OCI-LY7 (cell line): ENCODE measurements at regions not wholly inside any gene's neighbourhood (a gene's known extent, or its start where the extent isn't known, plus 50 kb on each side); places are given as distances from the start of the nearest gene placed in this dataset.

Experiments used
- BruUV-seq: library from RNA; stranded (reverse); fragments of 400-500 nt; replicated peaks from 2 replicates; lab custom pipeline; 2021; lab: Mats Ljungman, UMichigan
- CTCF ChIA-PET: fragments of 300-600 bp; sonication (Branson Sonifier 250); formaldehyde crosslinking; loops from one replicate; lab custom pipeline; 2022; ENCODE audit warnings: antibody characterized with exemption; ENCODE audit not compliant: unreplicated experiment; lab: Charles Lee
- POLR2A ChIA-PET: fragments of 300-600 bp; sonication (Branson Sonifier 250); formaldehyde crosslinking; loops from one replicate; lab custom pipeline; 2022; ENCODE audit warnings: antibody characterized with exemption; lab: Charles Lee
- DNase-seq: peaks from one replicate; pipeline ENCODE4 v3.0.0-alpha.2; 2015; ENCODE audit warnings: low spot score
- H2AFZ ChIP-seq: fragments of 200-600 bp; sonication (generic), shearing (Covaris generic); 2 replicates; pipeline ENCODE4 v1.6.1; 2014; ENCODE audit warnings: mild to moderate bottlenecking, antibody characterized with exemption, low read length, moderate library complexity
- H3K27ac ChIP-seq: fragments of 200-600 bp; sonication (generic); 2 replicates; pipeline ENCODE4 v1.5.1; 2014; ENCODE audit warnings: mixed run types, low read depth, mild to moderate bottlenecking, moderate library complexity, low read length, inconsistent platforms; ENCODE audit not compliant: poor library complexity, severe bottlenecking
- H3K36me3 ChIP-seq: fragments of 200-600 bp; sonication (generic); 2 replicates; pipeline ENCODE4 v1.6.1; 2014; ENCODE audit warnings: mild to moderate bottlenecking, antibody characterized with exemption, low read length, moderate library complexity, mixed read lengths; ENCODE audit not compliant: insufficient read depth
- H3K4me1 ChIP-seq: fragments of 200-600 bp; sonication (generic); 2 replicates; pipeline ENCODE4 v1.5.1; 2014; ENCODE audit warnings: mild to moderate bottlenecking, low read length; ENCODE audit not compliant: insufficient read depth, poor library complexity, severe bottlenecking
- H3K4me2 ChIP-seq: fragments of 200-600 bp; sonication (generic); 2 replicates; pipeline ENCODE4 v1.6.1; 2014; ENCODE audit warnings: mild to moderate bottlenecking, low read length
- H3K4me3 ChIP-seq: fragments of 200-600 bp; sonication (generic); 2 replicates; pipeline ENCODE4 v1.5.1; 2014; ENCODE audit warnings: mild to moderate bottlenecking, low read depth, low read length; ENCODE audit not compliant: poor library complexity, severe bottlenecking
- H3K79me2 ChIP-seq: fragments of 200-600 bp; sonication (generic); 2 replicates; pipeline ENCODE4 v1.6.1; 2016; ENCODE audit warnings: low read depth, mild to moderate bottlenecking, low read length, moderate library complexity, mixed read lengths; ENCODE audit not compliant: insufficient read depth
- H3K9me2 ChIP-seq: fragments of 200-600 bp; sonication (generic); 2 replicates; pipeline ENCODE4 v1.6.1; 2016; ENCODE audit warnings: mild to moderate bottlenecking, low read length, mixed read lengths; ENCODE audit not compliant: insufficient read depth
- H3K9me3 ChIP-seq: fragments of 200-600 bp; sonication (generic); 2 replicates; pipeline ENCODE4 v1.6.1; 2014; ENCODE audit warnings: mild to moderate bottlenecking, mixed run types, low read length, mixed read lengths
- H4K20me1 ChIP-seq: fragments of 200-600 bp; sonication (generic); 2 replicates; pipeline ENCODE4 v1.6.1; 2014; ENCODE audit warnings: mild to moderate bottlenecking, antibody characterized with exemption, low read length, moderate library complexity, mixed read lengths; ENCODE audit not compliant: insufficient read depth
- EZH2phosphoT487 ChIP-seq: fragments of 200-600 bp; sonication (generic); IDR thresholded peaks from 2 replicates; pipeline ENCODE4 v1.6.1; 2018; ENCODE audit warnings: low read depth, borderline replicate concordance, mild to moderate bottlenecking, mixed run types, antibody characterized with exemption, low read length, moderate library complexity, mixed read lengths
- intact Hi-C: fragments of 100-400 bp; cut with micrococcal nuclease; formaldehyde crosslinking; loops from one replicate; pipeline ENCODE4 v1.10.0; 2022; ENCODE audit not compliant: unreplicated experiment
- TF ChIP-seq, protein P1 (sequence below): fragments of 200-600 bp; sonication (generic); conservative IDR thresholded peaks from 2 replicates; pipeline ENCODE4 v1.5.1; 2014; ENCODE audit warnings: mild to moderate bottlenecking, antibody characterized with exemption, low read length, moderate library complexity, mixed read lengths

DNA sequence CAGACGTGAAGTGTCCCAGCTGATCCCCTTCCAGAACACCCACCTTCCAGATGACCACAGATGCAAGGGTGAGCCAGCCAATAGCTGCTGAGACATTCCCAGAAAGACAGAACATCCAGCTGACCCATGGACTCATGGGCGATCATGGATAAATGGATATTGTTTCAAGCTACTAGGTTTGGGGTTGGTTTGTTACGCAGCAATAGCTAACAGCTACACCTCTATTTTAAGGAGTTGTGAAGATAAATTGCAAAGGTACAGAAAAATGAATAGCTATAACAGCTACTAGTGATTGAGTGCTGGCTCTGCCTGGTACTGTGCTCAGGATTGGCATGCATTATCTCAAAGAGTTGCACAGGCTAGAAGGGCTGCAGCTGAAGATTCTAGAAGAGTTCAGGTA is 122.5 kb downstream of the MIAT start:
- no peak overlapping the region for H3K4me3 ChIP-seq
- ChIA-PET CTCF (no interaction called here), POLR2A (interaction anchor here (1.1 kb wide), 2 partner anchors 10 to 11 kb away, joined by 3 read pairs; no protein-coding TSS in a partner anchor)
- no peak for TF ChIP-seq EZH2phosphoT487
- TF ChIP-seq, protein P1, sequence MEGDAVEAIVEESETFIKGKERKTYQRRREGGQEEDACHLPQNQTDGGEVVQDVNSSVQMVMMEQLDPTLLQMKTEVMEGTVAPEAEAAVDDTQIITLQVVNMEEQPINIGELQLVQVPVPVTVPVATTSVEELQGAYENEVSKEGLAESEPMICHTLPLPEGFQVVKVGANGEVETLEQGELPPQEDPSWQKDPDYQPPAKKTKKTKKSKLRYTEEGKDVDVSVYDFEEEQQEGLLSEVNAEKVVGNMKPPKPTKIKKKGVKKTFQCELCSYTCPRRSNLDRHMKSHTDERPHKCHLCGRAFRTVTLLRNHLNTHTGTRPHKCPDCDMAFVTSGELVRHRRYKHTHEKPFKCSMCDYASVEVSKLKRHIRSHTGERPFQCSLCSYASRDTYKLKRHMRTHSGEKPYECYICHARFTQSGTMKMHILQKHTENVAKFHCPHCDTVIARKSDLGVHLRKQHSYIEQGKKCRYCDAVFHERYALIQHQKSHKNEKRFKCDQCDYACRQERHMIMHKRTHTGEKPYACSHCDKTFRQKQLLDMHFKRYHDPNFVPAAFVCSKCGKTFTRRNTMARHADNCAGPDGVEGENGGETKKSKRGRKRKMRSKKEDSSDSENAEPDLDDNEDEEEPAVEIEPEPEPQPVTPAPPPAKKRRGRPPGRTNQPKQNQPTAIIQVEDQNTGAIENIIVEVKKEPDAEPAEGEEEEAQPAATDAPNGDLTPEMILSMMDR = no peak
- H3K9me2 ChIP-seq = no peaks in the 10 kb centered on the region
- DNase-seq = no peak
- intact Hi-C loops = no loop called here
- no peaks in the 10 kb centered on the region for H3K79me2 ChIP-seq
- H2AFZ ChIP-seq = no peak overlapping the region
- H4K20me1 ChIP-seq = no peaks in the 10 kb centered on the region
- H3K27ac ChIP-seq = no peak overlapping the region
- no peaks in the 10 kb centered on the region for H3K4me1 ChIP-seq
- no peaks in the 10 kb centered on the region for H3K9me3 ChIP-seq
- no TSS peak for BruUV-seq
- H3K36me3 ChIP-seq = peaks cover 22% of the 10 kb centered on the region
- no peak overlapping the region for H3K4me2 ChIP-seq

GRCh38 chr22:26780521-26780920 is 123.1 kb downstream of the MIAT start:
- Histone ChIP-seq H3K9me2 (no peaks in the 10 kb centered on the region), H3K9me3 (no peaks in the 10 kb centered on the region), H3K4me2 (no peak overlapping the region), H3K4me3 (no peak overlapping the region), H2AFZ (no peak overlapping the region), H3K79me2 (no peaks in the 10 kb centered on the region), H3K36me3 (peaks cover 22% of the 10 kb centered on the region), H3K4me1 (peaks cover 3% of the 10 kb centered on the region), H3K27ac (no peak overlapping the region), H4K20me1 (no peaks in the 10 kb centered on the region)
- TF ChIP-seq, protein P1 = no peak
- TF ChIP-seq EZH2phosphoT487 = no peak
- DNase-seq = no peak
- BruUV-seq = no TSS peak
- intact Hi-C loops = no loop called here
- ChIA-PET POLR2A (interaction anchor here (1.1 kb wide), 1 partner anchor 9 kb away, joined by 3 read pairs; no protein-coding TSS in a partner anchor), CTCF (no interaction called here)

DNA sequence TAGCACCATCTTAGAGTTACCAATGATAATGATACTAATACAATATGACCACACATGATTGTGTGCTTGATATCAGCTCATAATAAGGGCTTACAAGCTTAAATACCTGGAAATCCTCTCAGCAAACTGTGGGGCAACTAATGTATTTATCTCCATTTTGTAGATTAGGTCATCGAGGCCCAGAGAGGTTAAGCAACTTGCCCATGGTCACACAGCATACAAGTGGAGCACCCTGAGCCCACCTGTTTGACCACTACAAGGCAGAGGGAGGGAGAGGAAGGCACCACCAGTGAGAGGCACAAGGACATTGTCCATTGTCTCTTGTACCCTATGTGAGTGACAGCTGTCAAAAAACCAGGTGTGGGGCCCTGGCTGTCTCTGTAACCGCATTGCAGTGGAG is 123.7 kb downstream of the MIAT start:
- Histone ChIP-seq H3K27ac (no peak overlapping the region), H3K79me2 (no peaks in the 10 kb centered on the region), H4K20me1 (no peaks in the 10 kb centered on the region), H3K9me3 (no peaks in the 10 kb centered on the region), H3K4me1 (peaks cover 9% of the 10 kb centered on the region), H3K4me3 (no peak overlapping the region), H2AFZ (no peak overlapping the region), H3K36me3 (peaks cover 22% of the 10 kb centered on the region), H3K9me2 (no peaks in the 10 kb centered on the region), H3K4me2 (no peak overlapping the region)
- ChIA-PET CTCF (no interaction called here), POLR2A (no interaction called here)
- TF ChIP-seq, protein P1 = no peak
- no peak for TF ChIP-seq EZH2phosphoT487
- no peak for DNase-seq
- no TSS peak for BruUV-seq
- intact Hi-C loops = no loop called here
